Mesenchymal stem cell (in vitro differentiated cells and primary cell): ENCODE measurements at regions not wholly inside any gene's neighbourhood (a gene's known extent, or its start where the extent isn't known, plus 50 kb on each side); places are given as distances from the start of the nearest gene placed in this dataset.

Experiments
- DNase-seq: peaks from one replicate; pipeline ENCODE4 v3.0.0-alpha.2; 2013
- H2AFZ ChIP-seq: one replicate; pipeline ENCODE4 v1.6.1; 2013; ENCODE audit warnings: low read depth, mild to moderate bottlenecking, control low read depth, inconsistent platforms, low read length, moderate library complexity
- H2AK5ac ChIP-seq: 2 replicates; pipeline ENCODE4 v1.6.1; 2013; ENCODE audit warnings: low read length, moderate library complexity, mild to moderate bottlenecking, inconsistent platforms; ENCODE audit not compliant: severe bottlenecking
- H2BK120ac ChIP-seq: one replicate; pipeline ENCODE4 v1.6.1; 2013; ENCODE audit warnings: low read depth, mild to moderate bottlenecking, inconsistent platforms, low read length, moderate library complexity
- H2BK12ac ChIP-seq, 2 experiments: one replicate each; pipeline ENCODE4 v1.6.1; 2013; ENCODE audit warnings: inconsistent platforms in 2 of 2, low read length in 2 of 2, mild to moderate bottlenecking in 2 of 2, moderate library complexity in 2 of 2, control low read depth in 1 of 2
- H2BK15ac ChIP-seq: one replicate; pipeline ENCODE4 v1.6.1; 2013; ENCODE audit warnings: mild to moderate bottlenecking, low read depth, inconsistent platforms; ENCODE audit not compliant: poor library complexity, severe bottlenecking
- H2BK5ac ChIP-seq: 2 replicates; pipeline ENCODE4 v1.6.1; 2013; ENCODE audit warnings: low read depth, mild to moderate bottlenecking, low read length, control low read depth, inconsistent platforms; ENCODE audit not compliant: poor library complexity, severe bottlenecking
- H3K14ac ChIP-seq, 2 experiments: one replicate each; pipeline ENCODE4 v1.6.1; 2013; ENCODE audit warnings: inconsistent platforms in 2 of 2, low read length in 2 of 2, control low read depth in 1 of 2, mild to moderate bottlenecking in 1 of 2, moderate library complexity in 1 of 2
- H3K18ac ChIP-seq, 2 experiments: one replicate each; pipeline ENCODE4 v1.6.1; 2013; ENCODE audit warnings: inconsistent platforms in 2 of 2, low read length in 2 of 2, control low read depth in 1 of 2, low read depth in 1 of 2, mild to moderate bottlenecking in 1 of 2
- H3K23ac ChIP-seq, 2 experiments: one replicate each; pipeline ENCODE4 v1.6.1; 2013; ENCODE audit warnings: inconsistent platforms in 2 of 2, low read length in 2 of 2, mild to moderate bottlenecking in 2 of 2, moderate library complexity in 2 of 2, control low read depth in 1 of 2
- H3K27ac ChIP-seq: 2 replicates; pipeline ENCODE4 v1.5.1; 2013; ENCODE audit warnings: mild to moderate bottlenecking, moderate library complexity, low read length, control low read depth, inconsistent platforms; ENCODE audit not compliant: poor library complexity, severe bottlenecking
- H3K27me3 ChIP-seq, 2 experiments: 2 replicates each; pipeline versions ENCODE4 v1.6.1 to v1.7.0; 2013; ENCODE audit warnings: low read length in 2 of 2, mild to moderate bottlenecking in 2 of 2, moderate library complexity in 2 of 2, control low read depth in 1 of 2, inconsistent platforms in 1 of 2; ENCODE audit not compliant: control insufficient read depth in 1 of 2, insufficient read depth in 1 of 2
- H3K36me3 ChIP-seq, 2 experiments: 2 replicates each; pipeline versions ENCODE4 v1.6.1 to v1.7.0; 2013; ENCODE audit warnings: low read length in 2 of 2, control low read depth in 1 of 2, inconsistent platforms in 1 of 2, low read depth in 1 of 2, mild to moderate bottlenecking in 1 of 2; ENCODE audit not compliant: insufficient read depth in 2 of 2, control insufficient read depth in 1 of 2
- H3K4ac ChIP-seq, 2 experiments: one replicate each; pipeline ENCODE4 v1.6.1; 2013; ENCODE audit warnings: inconsistent platforms in 2 of 2, low read length in 2 of 2, mild to moderate bottlenecking in 2 of 2, moderate library complexity in 2 of 2, control low read depth in 1 of 2, low read depth in 1 of 2
- H3K4me1 ChIP-seq: 2 replicates; pipeline ENCODE4 v1.6.1; 2013; ENCODE audit warnings: low read depth, low read length, control low read depth; ENCODE audit not compliant: control insufficient read depth, insufficient read depth
- H3K4me2 ChIP-seq: 2 replicates; pipeline ENCODE4 v1.6.1; 2013; ENCODE audit warnings: low read length, mild to moderate bottlenecking, inconsistent platforms; ENCODE audit not compliant: poor library complexity, severe bottlenecking
- H3K4me3 ChIP-seq, 2 experiments: 2 replicates each; pipeline versions ENCODE4 v1.5.1 to v1.7.0; 2013; ENCODE audit warnings: low read length in 2 of 2, mild to moderate bottlenecking in 2 of 2, control low read depth in 1 of 2, low read depth in 1 of 2; ENCODE audit not compliant: insufficient read depth in 1 of 2
- H3K79me1 ChIP-seq: replicated peaks from 2 replicates; pipeline ENCODE4 v1.6.1; 2013; ENCODE audit warnings: mild to moderate bottlenecking, control low read depth, low read length, inconsistent platforms; ENCODE audit not compliant: poor library complexity, severe bottlenecking
- H3K9ac ChIP-seq: 2 replicates; pipeline ENCODE4 v1.7.0; 2013; ENCODE audit warnings: mild to moderate bottlenecking, low read length, moderate library complexity
- H3K9me3 ChIP-seq: 2 replicates; pipeline ENCODE4 v1.7.0; 2013; ENCODE audit warnings: mild to moderate bottlenecking, low read length; ENCODE audit not compliant: control insufficient read depth
- H4K8ac ChIP-seq: one replicate; pipeline ENCODE4 v1.6.1; 2013; ENCODE audit warnings: inconsistent platforms, mild to moderate bottlenecking, low read length, moderate library complexity
- H4K91ac ChIP-seq: one replicate; pipeline ENCODE4 v1.6.1; 2013; ENCODE audit warnings: mild to moderate bottlenecking, low read length, inconsistent platforms
- WGBS: methylation state at CpG from one replicate; pipeline ENCODE4 v1.1.7; 2013; ENCODE audit warnings: mixed read lengths; 5-methylcytosine and 5-hydroxymethylcytosine counted together

- no peak overlapping the region for H2BK12ac ChIP-seq
- H3K27ac ChIP-seq = no peak overlapping the region
- H3K9me3 ChIP-seq = no peaks in the 10 kb centered on the region
- no peak overlapping the region for H3K4me3 ChIP-seq
- H2AFZ ChIP-seq = no peak overlapping the region
- no peak overlapping the region for H2BK15ac ChIP-seq
- H3K23ac ChIP-seq = no peak overlapping the region
- no peak overlapping the region for H4K8ac ChIP-seq
- H3K4me1 ChIP-seq = peaks cover 17% of the 10 kb centered on the region
- H4K91ac ChIP-seq = no peak overlapping the region
- no peak overlapping the region for H3K4ac ChIP-seq
- no peaks in the 10 kb centered on the region for H3K79me1 ChIP-seq
- no peak overlapping the region for H2BK120ac ChIP-seq
- H2AK5ac ChIP-seq = no peak overlapping the region
- peaks cover 0 to 22% of the 10 kb centered on the region in 2 experiments for H3K27me3 ChIP-seq
- 97% methylated on average over 2 of the region's 2 CpGs for WGBS
- no peak for DNase-seq
- no peaks in the 10 kb centered on the region for H3K36me3 ChIP-seq
- no peak overlapping the region for H3K18ac ChIP-seq
- H2BK5ac ChIP-seq = no peak overlapping the region
- H3K4me2 ChIP-seq = no peak overlapping the region
- no peak overlapping the region for H3K9ac ChIP-seq
- no peak overlapping the region for H3K14ac ChIP-seq
Measured at GRCh38 chr20:61173267-61173666, 78.8 kb upstream of the CDH4 start.

GRCh38 chr20:61173961-61174725 is 77.9 kb upstream of the CDH4 start:
- Histone ChIP-seq H4K8ac (no peak overlapping the region), H3K9ac (no peak overlapping the region), H3K4ac (no peak overlapping the region), H3K27ac (no peak overlapping the region), H2BK15ac (no peak overlapping the region), H2AFZ (no peak overlapping the region), H2AK5ac (peak overlapping the region; percentile 21), H3K23ac (no peak overlapping the region), H3K27me3 (peaks cover 0 to 26% of the 10 kb centered on the region in 2 experiments), H3K4me1 (peaks cover 21% of the 10 kb centered on the region), H3K36me3 (no peaks in the 10 kb centered on the region), H3K4me2 (no peak overlapping the region), H2BK5ac (no peak overlapping the region), H3K18ac (no peak overlapping the region), H2BK12ac (peak overlapping the region in 1 of 2 experiments; percentile 18), H2BK120ac (no peak overlapping the region), H3K4me3 (no peak overlapping the region), H3K14ac (no peak overlapping the region), H3K79me1 (no peaks in the 10 kb centered on the region), H4K91ac (no peak overlapping the region), H3K9me3 (no peaks in the 10 kb centered on the region)
- peak; percentile 42 for DNase-seq
- WGBS = 69% methylated on average over 4 of the region's 4 CpGs

GRCh38 chr20:61176874-61177273 is 75.2 kb upstream of the CDH4 start:
- Histone ChIP-seq H3K36me3 (no peaks in the 10 kb centered on the region), H2BK12ac (no peak overlapping the region), H3K27ac (no peak overlapping the region), H2AFZ (no peak overlapping the region), H3K23ac (no peak overlapping the region), H3K14ac (no peak overlapping the region), H2BK120ac (no peak overlapping the region), H3K79me1 (no peaks in the 10 kb centered on the region), H3K4ac (no peak overlapping the region), H3K9me3 (no peaks in the 10 kb centered on the region), H4K91ac (no peak overlapping the region), H3K18ac (no peak overlapping the region), H3K4me3 (no peak overlapping the region), H4K8ac (no peak overlapping the region), H3K4me2 (no peak overlapping the region), H2BK15ac (no peak overlapping the region), H2BK5ac (no peak overlapping the region), H3K27me3 (peaks cover 0 to 15% of the 10 kb centered on the region in 2 experiments), H2AK5ac (no peak overlapping the region), H3K4me1 (peaks cover 14% of the 10 kb centered on the region), H3K9ac (no peak overlapping the region)
- DNase-seq = no peak
- no CpG with 5 or more reads among the region's 1 CpG for WGBS

GRCh38 chr20:61178551-61179071 is 73.5 kb upstream of the CDH4 start:
- Histone ChIP-seq H3K4ac (no peak overlapping the region), H3K9ac (no peak overlapping the region), H4K91ac (no peak overlapping the region), H3K4me1 (peaks cover 14% of the 10 kb centered on the region), H2BK5ac (no peak overlapping the region), H4K8ac (no peak overlapping the region), H2BK12ac (no peak overlapping the region), H3K9me3 (no peaks in the 10 kb centered on the region), H3K18ac (no peak overlapping the region), H3K27ac (peak overlapping the region; percentile 28), H3K36me3 (no peaks in the 10 kb centered on the region), H3K14ac (no peak overlapping the region), H3K4me2 (no peak overlapping the region), H3K23ac (no peak overlapping the region), H3K27me3 (peaks cover 0 to 15% of the 10 kb centered on the region in 2 experiments), H3K4me3 (no peak overlapping the region), H3K79me1 (no peaks in the 10 kb centered on the region), H2AK5ac (no peak overlapping the region), H2BK120ac (no peak overlapping the region), H2BK15ac (no peak overlapping the region), H2AFZ (no peak overlapping the region)
- WGBS = 29% methylated on average over 4 of the region's 6 CpGs
- no peak for DNase-seq
